Fibroblast of lung (primary cell): ENCODE measurements at regions not wholly inside any gene's neighbourhood (a gene's known extent, or its start where the extent isn't known, plus 50 kb on each side); places are given as distances from the start of the nearest gene placed in this dataset.
"Not testable (repeated sequence)": the region's sequence is repeated elsewhere in the genome, so short reads cannot be mapped to it uniquely, and the experiment has no call there.

ENCODE experiments used
- EZH2 ChIP-seq: IDR thresholded peaks from 2 replicates; pipeline ENCODE4 v1.5.1; 2012; ENCODE audit warnings: low read length, control low read depth, mild to moderate bottlenecking; ENCODE audit errors: missing control alignments
- TF ChIP-seq, protein P1 (sequence below), 2 donors: IDR thresholded peaks in 1 of 2; conservative IDR thresholded peaks in 1 of 2; 1 replicate in 1 of 2; 2 replicates in 1 of 2; pipeline ENCODE4 v1.5.1; 2011 to 2012; ENCODE audit warnings: low read length in 2 of 2, control low read depth in 1 of 2, inconsistent platforms in 1 of 2, low read depth in 1 of 2, mild to moderate bottlenecking in 1 of 2

- TF ChIP-seq, protein P1, sequence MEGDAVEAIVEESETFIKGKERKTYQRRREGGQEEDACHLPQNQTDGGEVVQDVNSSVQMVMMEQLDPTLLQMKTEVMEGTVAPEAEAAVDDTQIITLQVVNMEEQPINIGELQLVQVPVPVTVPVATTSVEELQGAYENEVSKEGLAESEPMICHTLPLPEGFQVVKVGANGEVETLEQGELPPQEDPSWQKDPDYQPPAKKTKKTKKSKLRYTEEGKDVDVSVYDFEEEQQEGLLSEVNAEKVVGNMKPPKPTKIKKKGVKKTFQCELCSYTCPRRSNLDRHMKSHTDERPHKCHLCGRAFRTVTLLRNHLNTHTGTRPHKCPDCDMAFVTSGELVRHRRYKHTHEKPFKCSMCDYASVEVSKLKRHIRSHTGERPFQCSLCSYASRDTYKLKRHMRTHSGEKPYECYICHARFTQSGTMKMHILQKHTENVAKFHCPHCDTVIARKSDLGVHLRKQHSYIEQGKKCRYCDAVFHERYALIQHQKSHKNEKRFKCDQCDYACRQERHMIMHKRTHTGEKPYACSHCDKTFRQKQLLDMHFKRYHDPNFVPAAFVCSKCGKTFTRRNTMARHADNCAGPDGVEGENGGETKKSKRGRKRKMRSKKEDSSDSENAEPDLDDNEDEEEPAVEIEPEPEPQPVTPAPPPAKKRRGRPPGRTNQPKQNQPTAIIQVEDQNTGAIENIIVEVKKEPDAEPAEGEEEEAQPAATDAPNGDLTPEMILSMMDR (conservative IDR thresholded peaks at IDR 0.05 in 1 of 2, IDR thresholded peaks at IDR 0.05 in 1 of 2; ENCODE audit: low read depth in 1 of 2, low read length in 2 of 2), result not testable (repeated sequence)
- not testable (repeated sequence) for TF ChIP-seq EZH2
Observed at GRCh38 chrX:3843522-3844145, 130.2 kb upstream of the PRKX start.
